ENCODE measurements at regions not wholly inside any gene's neighbourhood (a gene's known extent, or its start where the extent isn't known, plus 50 kb on each side); places are given as distances from the start of the nearest gene placed in this dataset.

- no peak for DNase-seq
These were observed 70.1 kb upstream of the COL1A2 start for GRCh38 chr7:94324380-94325121.

- DNase-seq = no peak
These were observed 69.6 kb upstream of the COL1A2 start for GRCh38 chr7:94325122-94325475.

- DNase-seq = no peak
These were observed 64.2 kb upstream of the COL1A2 start for GRCh38 chr7:94330269-94331020.

- DNase-seq = no peak
These were observed 62.1 kb upstream of the COL1A2 start for GRCh38 chr7:94332571-94332970.

- no peak for DNase-seq
These were observed 60.9 kb upstream of the COL1A2 start for GRCh38 chr7:94333810-94334209.

GRCh38 chr7:94335586-94335985, 59.1 kb upstream of the COL1A2 start:
- no peak for DNase-seq

- no peak for DNase-seq
These were observed 58.7 kb upstream of the COL1A2 start for GRCh38 chr7:94336009-94336408.

- no peak for DNase-seq
These were observed 55.7 kb upstream of the COL1A2 start for GRCh38 chr7:94338921-94339371.

- DNase-seq = no peak
These were observed 49.9 kb upstream of the COL1A2 start for GRCh38 chr7:94344826-94345225.
